Epithelial cell of prostate (primary cell): ENCODE measurements at regions not wholly inside any gene's neighbourhood (a gene's known extent, or its start where the extent isn't known, plus 50 kb on each side); places are given as distances from the start of the nearest gene placed in this dataset.

Experiments used
- DNase-seq: peaks from one replicate; pipeline ENCODE4 v3.0.0-alpha.2; 2011; ENCODE audit warnings: low read depth, low spot score
- H3K27ac ChIP-seq: fragments of 450-650 bp; 2 replicates; pipeline ENCODE4 v1.5.1; 2017; ENCODE audit warnings: mild to moderate bottlenecking

GRCh38 chr6:146901940-146902816, 302.0 kb upstream of the STXBP5 start:
- DNase-seq, result no peak
- no peak overlapping the region for H3K27ac ChIP-seq

DNA sequence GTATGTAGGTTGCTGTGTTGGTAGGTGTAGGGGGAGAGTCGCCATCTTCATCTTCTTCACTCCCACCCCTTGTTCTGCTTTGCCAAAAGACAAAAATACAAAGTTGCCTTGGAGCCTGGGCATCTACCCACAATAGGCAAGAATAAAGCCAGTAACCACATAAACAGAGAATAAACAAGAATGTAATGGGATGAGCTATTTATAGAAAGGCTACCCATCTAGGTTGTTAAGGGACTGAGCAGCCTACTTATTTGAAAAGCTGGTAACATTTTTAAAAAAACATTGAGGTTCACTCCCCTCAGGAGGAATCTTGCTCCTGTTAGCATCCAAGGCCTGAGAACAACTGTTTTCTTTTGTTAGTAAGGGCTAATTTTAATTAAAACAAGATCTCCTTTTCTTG, 301.4 kb upstream of the STXBP5 start:
- no peak for DNase-seq
- H3K27ac ChIP-seq, result no peak overlapping the region

GRCh38 chr6:146903451-146903850, 300.8 kb upstream of the STXBP5 start:
- no peak for DNase-seq
- H3K27ac ChIP-seq, result no peak overlapping the region

- no peak overlapping the region for H3K27ac ChIP-seq
- DNase-seq, result no peak
Measured at GRCh38 chr6:146904596-146904995, 299.6 kb upstream of the STXBP5 start.

DNA sequence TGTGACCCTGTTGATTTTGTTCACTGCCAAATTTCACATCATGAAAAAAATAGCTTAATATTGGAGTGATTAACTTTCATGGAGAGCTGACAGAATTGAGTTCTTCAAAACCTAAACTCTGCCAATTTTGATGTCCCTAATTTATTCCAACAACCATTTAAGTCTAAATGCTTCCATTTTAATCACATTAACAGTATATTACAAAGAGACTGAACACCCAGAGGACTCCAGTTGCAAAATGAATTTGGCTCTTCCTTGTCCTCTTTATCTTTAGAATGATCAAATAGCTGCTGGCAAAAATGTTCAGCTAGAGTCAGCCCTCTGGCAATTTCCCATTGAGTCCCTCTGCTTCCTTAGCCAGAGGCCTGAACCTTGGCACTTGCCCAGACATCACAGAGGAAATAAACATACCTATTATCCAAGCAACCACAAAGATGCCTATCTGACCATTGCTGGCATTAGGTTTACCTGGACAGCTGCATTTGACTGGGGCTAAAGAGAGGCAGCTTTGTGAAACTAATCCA, 299.0 kb upstream of the STXBP5 start:
- H3K27ac ChIP-seq, result no peak overlapping the region
- DNase-seq, result peak; percentile 39

DNA sequence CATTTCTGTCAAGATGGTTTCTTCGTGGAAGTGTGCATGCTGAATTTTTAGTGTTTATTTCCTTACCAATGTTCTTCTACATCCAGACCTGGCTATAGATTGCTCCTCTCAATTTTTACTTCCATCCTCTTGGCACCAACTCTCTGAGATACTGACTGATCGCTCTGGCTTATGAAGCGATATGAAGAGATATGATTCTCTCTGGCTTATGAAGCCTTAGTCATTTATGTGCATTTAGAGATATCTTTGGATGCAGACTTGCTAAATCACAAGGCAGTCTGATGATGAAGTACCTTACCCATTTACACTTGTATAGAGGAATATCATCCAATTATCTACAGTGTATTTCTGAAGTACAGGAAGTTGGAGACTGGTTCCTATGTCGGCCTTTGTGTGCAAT, 295.4 kb upstream of the STXBP5 start:
- no peak for DNase-seq
- H3K27ac ChIP-seq, result no peak overlapping the region

DNA sequence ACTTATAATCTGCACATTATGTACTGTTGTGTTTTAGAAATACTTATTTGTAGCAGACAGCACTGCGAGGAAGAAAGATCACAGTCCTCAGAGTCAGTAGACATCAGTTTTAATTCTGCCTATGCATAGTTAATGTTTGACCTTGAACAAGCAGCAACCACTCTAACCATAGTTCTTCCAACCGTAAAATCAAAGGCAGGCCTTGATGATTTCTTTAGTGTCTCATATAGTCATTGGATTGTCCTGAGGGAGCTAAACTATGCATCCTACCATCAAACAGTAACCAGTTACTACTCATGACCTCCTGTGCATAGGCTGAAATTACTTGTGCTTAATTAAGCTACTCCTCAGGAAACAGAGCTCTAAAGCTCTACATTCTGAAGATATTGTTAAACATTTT, 294.8 kb upstream of the STXBP5 start:
- no peak for DNase-seq
- no peak overlapping the region for H3K27ac ChIP-seq

GRCh38 chr6:146909886-146910285, 294.3 kb upstream of the STXBP5 start:
- H3K27ac ChIP-seq, result no peak overlapping the region
- DNase-seq, result no peak

DNA sequence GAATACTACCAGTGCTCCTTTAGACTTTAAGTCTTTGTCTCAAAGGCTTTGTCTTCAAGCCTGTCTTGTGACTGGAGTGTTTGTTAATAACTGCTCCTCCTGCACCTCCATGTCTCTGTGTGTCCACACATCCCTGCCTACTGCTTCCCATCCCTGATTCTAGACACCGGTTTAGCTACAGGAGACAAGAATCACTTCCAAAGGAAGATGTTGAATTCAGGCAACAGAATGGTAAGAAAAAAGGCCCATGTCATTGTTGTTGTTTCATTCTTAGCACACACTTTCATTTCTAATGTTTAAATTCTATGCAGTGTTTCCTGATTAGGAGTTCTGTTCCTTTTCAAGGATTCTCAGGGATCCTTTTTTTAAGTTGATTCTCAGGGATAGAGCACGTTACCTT, 293.6 kb upstream of the STXBP5 start:
- no peak overlapping the region for H3K27ac ChIP-seq
- DNase-seq, result no peak

GRCh38 chr6:146911635-146912215, 292.5 kb upstream of the STXBP5 start:
- DNase-seq, result no peak
- no peak overlapping the region for H3K27ac ChIP-seq

DNA sequence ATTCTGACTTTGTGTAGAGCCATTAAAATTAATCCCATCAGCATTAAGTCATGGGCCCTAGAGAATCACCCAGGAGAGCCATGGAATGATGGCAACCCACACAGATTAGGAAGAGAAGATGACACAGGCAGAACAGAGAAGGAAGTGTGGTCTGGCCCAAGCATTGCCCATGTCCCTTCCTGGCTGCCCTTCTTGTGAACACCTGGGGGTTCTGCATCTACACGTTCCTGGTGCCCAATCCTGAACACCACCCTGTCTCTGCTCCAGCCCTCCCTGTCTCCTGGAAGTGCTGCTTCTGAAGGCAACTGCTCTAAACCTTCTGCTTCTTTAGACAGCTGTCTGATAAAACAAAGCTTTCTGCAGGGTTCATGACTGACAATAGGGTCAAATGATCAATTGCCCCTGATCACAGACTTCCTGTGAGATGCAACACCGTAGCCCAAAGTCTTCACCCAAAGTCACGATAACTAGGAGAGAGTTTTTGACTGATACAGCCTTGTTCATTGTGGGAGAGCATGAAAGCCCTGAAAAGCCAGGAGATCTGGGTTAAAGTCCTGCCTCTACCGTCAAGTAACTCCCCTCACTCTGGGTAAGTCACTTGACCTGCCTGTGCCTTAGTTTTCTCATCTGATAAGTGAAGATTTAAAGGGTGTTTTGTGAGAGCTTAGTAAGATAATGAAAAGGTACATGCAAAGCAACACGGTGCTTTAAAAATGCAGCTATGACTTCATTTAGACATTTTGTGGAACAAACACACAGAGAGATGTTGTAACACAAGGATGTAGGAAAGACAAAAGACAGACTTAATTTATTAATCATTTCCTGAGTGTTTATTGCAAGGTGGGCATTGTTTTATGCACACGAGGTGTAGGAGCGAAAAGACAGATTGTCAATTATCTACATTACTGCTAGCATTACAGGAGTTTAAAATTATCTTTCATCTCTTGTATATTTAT, 291.2 kb upstream of the STXBP5 start:
- DNase-seq, result no peak
- H3K27ac ChIP-seq, result peak overlapping the region; percentile 97

DNA sequence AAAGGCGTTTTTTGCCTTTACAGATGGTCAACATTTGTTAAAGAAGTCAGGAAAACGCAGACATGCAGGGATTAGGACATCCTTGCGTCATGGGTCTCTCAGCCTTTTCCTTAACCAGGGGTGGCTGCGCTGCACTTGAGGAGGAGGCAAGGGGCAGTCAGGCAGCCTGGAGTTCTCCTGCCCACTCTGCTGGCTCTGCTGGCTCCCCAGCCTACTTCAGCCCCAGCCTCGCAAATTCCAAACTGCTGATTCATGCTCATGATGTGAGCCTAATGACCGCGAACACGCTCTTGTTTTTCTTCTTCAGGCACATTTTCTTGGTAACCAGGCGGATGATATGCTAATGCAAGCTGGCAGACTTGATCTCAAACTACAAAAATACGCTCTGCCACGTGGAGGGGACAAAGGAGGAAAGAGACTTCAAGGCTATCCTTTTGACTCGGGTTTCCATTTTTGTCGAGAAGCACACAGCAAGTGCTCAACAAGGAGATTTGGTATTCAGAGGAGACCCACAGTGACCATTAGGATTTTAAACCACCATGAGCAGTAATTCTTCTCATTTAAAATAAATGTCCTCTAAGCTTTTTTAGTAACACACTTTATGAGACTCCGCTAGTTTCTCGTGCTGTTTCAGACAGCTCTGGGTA, 290.3 kb upstream of the STXBP5 start:
- peak; percentile 52 for DNase-seq
- H3K27ac ChIP-seq, result peak overlapping the region; percentile 97

DNA sequence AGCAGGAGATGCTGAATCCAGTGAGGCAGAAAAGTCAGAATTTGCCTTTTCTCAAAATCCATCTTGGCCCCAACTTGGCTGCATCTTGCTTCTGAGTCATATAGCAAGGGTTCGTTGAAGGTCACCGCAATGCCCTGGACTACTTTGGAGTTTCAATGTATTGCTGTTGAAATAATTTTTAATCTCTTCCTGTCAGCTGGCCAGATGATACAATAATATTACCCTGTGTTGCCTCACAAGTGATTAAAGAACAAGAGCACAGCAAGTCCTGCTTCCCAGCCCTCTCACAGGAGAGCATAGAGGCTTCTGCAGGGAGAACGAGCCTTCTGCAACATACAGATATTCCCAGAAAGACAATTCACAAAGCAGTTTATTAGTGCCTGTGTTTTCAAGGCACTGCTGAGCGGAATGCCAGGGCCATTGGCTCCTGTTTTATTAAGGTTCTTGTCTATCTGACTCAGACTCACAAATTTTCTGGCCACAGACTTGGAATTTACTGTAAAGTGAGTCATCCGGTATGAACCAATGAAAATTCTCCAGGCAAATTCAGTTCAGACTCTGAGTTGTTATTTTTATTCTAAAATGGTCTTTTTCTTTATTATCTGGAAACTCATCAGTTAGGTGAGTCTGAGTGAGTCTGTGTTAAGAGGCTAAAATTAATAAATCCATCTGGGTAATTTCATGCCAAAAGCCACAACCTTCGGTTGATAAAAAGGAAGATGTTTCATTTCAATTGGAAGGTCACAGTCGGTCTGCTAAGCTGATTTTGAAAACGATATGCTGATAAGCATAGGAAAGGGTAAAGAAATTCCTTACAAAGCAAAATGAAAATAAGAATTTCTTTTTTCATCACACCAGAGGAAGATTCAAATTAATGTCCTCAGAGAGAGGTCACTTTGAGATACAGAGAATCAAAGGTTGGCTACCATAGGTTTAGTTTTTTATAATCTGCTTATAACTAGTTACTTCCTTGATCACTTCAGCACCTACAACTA, 289.4 kb upstream of the STXBP5 start:
- H3K27ac ChIP-seq, result peak overlapping the region; percentile 97
- DNase-seq, result peak; percentile 33

DNA sequence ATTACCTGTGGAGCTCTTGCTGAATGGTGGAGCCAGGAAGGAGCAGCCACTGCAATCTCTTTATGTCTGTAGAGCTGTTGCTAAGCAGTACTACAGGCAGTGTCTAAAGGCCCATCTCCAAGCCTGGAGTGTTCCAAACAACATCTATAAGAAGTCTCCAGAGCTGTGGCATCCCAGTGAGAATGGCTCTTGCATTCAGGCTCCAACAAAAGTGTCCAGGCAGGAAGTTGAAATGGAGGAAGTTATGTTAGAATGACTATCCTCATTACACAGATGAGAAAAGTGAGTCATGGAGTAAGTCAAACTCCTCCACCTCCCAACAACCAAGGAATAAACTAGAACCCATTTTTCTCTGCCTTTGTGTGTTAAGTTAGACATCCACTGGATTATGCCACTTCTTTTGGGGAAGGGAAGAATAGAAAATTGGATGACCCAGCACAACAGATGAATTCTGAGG, 288.5 kb upstream of the STXBP5 start:
- peak; percentile 8 for DNase-seq
- peak overlapping the region; percentile 97 for H3K27ac ChIP-seq

DNA sequence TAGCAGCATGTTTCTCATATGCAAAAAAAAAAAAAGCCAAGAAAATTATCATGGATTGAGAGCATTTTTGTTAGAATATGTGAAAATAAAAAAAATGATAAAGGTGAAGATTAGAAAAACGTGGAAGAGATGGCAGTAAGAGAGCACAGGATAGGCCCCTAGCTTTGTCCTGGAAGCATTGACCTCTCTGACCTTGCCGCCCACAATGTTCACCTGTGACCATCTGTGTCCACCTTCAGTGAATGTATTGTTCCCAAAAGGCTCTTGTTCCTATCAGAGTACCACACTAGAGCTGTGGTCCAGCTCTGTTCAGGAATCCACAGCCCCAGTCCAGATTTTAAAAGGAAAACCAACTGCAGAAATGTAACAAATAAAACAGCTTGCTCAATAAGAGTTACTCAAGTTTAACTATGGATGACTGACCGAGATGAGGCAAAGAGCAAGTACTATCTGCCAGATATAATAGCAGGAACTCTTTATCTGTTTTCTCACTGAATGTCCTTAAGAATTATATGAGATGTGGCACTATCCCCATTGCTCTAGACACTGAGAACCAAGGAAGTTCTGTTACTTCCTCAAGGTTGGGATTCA, 287.7 kb upstream of the STXBP5 start:
- DNase-seq, result no peak
- peak overlapping the region; percentile 97 for H3K27ac ChIP-seq

DNA sequence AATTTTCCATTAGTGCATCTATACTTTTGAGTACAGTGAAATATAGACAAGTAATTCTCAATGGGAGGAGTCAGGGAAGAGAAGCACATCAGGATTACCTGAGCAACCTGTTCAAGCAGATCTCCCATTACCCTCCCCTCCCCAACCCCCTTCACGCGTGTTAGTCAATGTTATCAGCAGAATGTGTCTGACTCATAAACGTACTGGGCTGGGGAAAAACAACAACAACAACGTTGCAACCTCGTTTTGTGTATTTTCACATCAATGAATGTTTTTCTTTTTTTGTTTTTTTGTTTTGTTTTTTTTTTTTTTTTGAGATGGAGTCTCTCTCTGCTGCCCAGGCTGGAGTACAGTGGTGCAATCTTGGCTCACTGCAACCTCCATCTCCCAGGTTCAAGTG, 287.0 kb upstream of the STXBP5 start:
- no peak for DNase-seq

GRCh38 chr6:146917979-146918378, 286.2 kb upstream of the STXBP5 start:
- DNase-seq, result no peak

More for the DNA sequence above, 287.0 kb upstream of the STXBP5 start:
- H3K27ac ChIP-seq, result no peak overlapping the region

GRCh38 chr6:146919017-146919416, 285.2 kb upstream of the STXBP5 start:
- no peak overlapping the region for H3K27ac ChIP-seq
- no peak for DNase-seq

More at GRCh38 chr6:146917979-146918378, 286.2 kb upstream of the STXBP5 start:
- no peak overlapping the region for H3K27ac ChIP-seq
